ENCODE measurements at regions not wholly inside any gene's neighbourhood (a gene's known extent, or its start where the extent isn't known, plus 50 kb on each side); places are given as distances from the start of the nearest gene placed in this dataset.

- TF ChIP-seq REST (IDR thresholded peaks at IDR 0.05; ENCODE audit: unreplicated experiment) = no peak
- TF ChIP-seq CTCF (conservative IDR thresholded peaks at IDR 0.05; ENCODE audit: low read depth in 2 of 2) = no peak
- no peak for TF ChIP-seq EZH2phosphoT487 (IDR thresholded peaks at IDR 0.05; ENCODE audit: unreplicated experiment)
- no peak for TF ChIP-seq EZH2 (IDR thresholded peaks at IDR 0.05; ENCODE audit: low read depth, unreplicated experiment)
- no peak for TF ChIP-seq CREB1 (CRISPR knock-in tag; IDR thresholded peaks at IDR 0.05; ENCODE audit: low read depth)
- no peak for TF ChIP-seq JUNB (IDR thresholded peaks at IDR 0.05; ENCODE audit: unreplicated experiment)
- no peak for TF ChIP-seq NANOG (IDR thresholded peaks at IDR 0.05; ENCODE audit: borderline replicate concordance)
- TF ChIP-seq POLR2AphosphoS5 (IDR thresholded peaks at IDR 0.05; ENCODE audit: low read depth) = no peak
- TF ChIP-seq ZNF114 (CRISPR knock-in tag; IDR thresholded peaks at IDR 0.05) = no peak
- TF ChIP-seq ETS1 (IDR thresholded peaks at IDR 0.05) = no peak
- no peak for TF ChIP-seq ZNF331 (CRISPR knock-in tag; IDR thresholded peaks at IDR 0.05; ENCODE audit: low read depth)
- TF ChIP-seq, protein P1, sequence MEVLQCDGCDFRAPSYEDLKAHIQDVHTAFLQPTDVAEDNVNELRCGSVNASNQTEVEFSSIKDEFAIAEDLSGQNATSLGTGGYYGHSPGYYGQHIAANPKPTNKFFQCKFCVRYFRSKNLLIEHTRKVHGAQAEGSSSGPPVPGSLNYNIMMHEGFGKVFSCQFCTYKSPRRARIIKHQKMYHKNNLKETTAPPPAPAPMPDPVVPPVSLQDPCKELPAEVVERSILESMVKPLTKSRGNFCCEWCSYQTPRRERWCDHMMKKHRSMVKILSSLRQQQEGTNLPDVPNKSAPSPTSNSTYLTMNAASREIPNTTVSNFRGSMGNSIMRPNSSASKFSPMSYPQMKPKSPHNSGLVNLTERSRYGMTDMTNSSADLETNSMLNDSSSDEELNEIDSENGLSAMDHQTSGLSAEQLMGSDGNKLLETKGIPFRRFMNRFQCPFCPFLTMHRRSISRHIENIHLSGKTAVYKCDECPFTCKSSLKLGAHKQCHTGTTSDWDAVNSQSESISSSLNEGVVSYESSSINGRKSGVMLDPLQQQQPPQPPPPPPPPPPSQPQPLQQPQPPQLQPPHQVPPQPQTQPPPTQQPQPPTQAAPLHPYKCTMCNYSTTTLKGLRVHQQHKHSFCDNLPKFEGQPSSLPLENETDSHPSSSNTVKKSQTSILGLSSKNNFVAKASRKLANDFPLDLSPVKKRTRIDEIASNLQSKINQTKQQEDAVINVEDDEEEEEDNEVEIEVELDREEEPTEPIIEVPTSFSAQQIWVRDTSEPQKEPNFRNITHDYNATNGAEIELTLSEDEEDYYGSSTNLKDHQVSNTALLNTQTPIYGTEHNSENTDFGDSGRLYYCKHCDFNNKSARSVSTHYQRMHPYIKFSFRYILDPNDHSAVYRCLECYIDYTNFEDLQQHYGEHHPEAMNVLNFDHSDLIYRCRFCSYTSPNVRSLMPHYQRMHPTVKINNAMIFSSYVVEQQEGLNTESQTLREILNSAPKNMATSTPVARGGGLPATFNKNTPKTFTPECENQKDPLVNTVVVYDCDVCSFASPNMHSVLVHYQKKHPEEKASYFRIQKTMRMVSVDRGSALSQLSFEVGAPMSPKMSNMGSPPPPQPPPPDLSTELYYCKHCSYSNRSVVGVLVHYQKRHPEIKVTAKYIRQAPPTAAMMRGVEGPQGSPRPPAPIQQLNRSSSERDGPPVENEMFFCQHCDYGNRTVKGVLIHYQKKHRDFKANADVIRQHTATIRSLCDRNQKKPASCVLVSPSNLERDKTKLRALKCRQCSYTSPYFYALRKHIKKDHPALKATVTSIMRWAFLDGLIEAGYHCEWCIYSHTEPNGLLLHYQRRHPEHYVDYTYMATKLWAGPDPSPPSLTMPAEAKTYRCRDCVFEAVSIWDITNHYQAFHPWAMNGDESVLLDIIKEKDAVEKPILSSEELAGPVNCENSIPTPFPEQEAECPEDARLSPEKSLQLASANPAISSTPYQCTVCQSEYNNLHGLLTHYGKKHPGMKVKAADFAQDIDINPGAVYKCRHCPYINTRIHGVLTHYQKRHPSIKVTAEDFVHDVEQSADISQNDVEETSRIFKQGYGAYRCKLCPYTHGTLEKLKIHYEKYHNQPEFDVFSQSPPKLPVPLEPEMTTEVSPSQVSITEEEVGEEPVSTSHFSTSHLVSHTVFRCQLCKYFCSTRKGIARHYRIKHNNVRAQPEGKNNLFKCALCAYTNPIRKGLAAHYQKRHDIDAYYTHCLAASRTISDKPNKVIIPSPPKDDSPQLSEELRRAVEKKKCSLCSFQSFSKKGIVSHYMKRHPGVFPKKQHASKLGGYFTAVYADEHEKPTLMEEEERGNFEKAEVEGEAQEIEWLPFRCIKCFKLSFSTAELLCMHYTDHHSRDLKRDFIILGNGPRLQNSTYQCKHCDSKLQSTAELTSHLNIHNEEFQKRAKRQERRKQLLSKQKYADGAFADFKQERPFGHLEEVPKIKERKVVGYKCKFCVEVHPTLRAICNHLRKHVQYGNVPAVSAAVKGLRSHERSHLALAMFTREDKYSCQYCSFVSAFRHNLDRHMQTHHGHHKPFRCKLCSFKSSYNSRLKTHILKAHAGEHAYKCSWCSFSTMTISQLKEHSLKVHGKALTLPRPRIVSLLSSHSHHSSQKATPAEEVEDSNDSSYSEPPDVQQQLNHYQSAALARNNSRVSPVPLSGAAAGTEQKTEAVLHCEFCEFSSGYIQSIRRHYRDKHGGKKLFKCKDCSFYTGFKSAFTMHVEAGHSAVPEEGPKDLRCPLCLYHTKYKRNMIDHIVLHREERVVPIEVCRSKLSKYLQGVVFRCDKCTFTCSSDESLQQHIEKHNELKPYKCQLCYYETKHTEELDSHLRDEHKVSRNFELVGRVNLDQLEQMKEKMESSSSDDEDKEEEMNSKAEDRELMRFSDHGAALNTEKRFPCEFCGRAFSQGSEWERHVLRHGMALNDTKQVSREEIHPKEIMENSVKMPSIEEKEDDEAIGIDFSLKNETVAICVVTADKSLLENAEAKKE (CRISPR knock-in tag; IDR thresholded peaks at IDR 0.05) = no peak
These were observed 104.1 kb downstream of the KCTD15 start for GRCh38 chr19:33900817-33901216.

Measured in GM23338 (cell line).